DND-41 (cell line): ENCODE measurements at regions not wholly inside any gene's neighbourhood (a gene's known extent, or its start where the extent isn't known, plus 50 kb on each side); places are given as distances from the start of the nearest gene placed in this dataset.

Experiments
- ATAC-seq: fragments of 200-7000 bp; cut with Tn5 transposase; 3 replicates; pipeline ENCODE4 v1.9.1; 2021; ENCODE audit warnings: low read depth; ENCODE audit not compliant: insufficient read depth
- DNase-seq: peaks from one replicate; pipeline ENCODE4 v3.0.0-alpha.2; 2020
- H2AFZ ChIP-seq: 2 replicates; pipeline ENCODE4 v1.6.0; 2012; ENCODE audit warnings: low read depth, low read length
- H3K27ac ChIP-seq: 2 replicates; pipeline ENCODE4 v1.5.1; 2012; ENCODE audit warnings: low read length, inconsistent platforms
- H3K27me3 ChIP-seq: fragments of 200-600 bp; sonication (generic); 2 replicates; pipeline ENCODE4 v1.6.0; 2012; ENCODE audit warnings: low read length, mild to moderate bottlenecking, inconsistent platforms; ENCODE audit not compliant: insufficient read depth, poor library complexity
- H3K36me3 ChIP-seq: 2 replicates; pipeline ENCODE4 v1.5.1; 2012; ENCODE audit warnings: low read length, inconsistent platforms; ENCODE audit not compliant: insufficient read depth
- H3K4me1 ChIP-seq: 2 replicates; pipeline ENCODE4 v1.5.1; 2012; ENCODE audit warnings: mild to moderate bottlenecking, low read length; ENCODE audit not compliant: insufficient read depth
- H3K4me2 ChIP-seq: 2 replicates; pipeline ENCODE4 v1.6.0; 2012; ENCODE audit warnings: mild to moderate bottlenecking, moderate library complexity, low read length, inconsistent platforms; ENCODE audit not compliant: insufficient read depth
- H3K4me3 ChIP-seq, 2 experiments: fragments of 200-600 bp in 1 of 2; shearing (Covaris generic) in 1 of 2; 2 replicates each; pipeline ENCODE4 v1.5.1; 2012 to 2016; ENCODE audit warnings: inconsistent platforms in 2 of 2, low read length in 2 of 2, mild to moderate bottlenecking in 2 of 2, low read depth in 1 of 2, moderate library complexity in 1 of 2
- H3K79me2 ChIP-seq: 2 replicates; pipeline ENCODE4 v1.6.0; 2012; ENCODE audit warnings: low read length, inconsistent platforms; ENCODE audit not compliant: insufficient read depth
- H3K9ac ChIP-seq: 2 replicates; pipeline ENCODE4 v1.6.0; 2012; ENCODE audit warnings: low read depth, mild to moderate bottlenecking, inconsistent platforms, low read length, moderate library complexity
- H3K9me3 ChIP-seq: 2 replicates; pipeline ENCODE4 v1.5.1; 2012; ENCODE audit warnings: low read length, moderate library complexity, mild to moderate bottlenecking, inconsistent platforms; ENCODE audit not compliant: insufficient read depth, severe bottlenecking
- H4K20me1 ChIP-seq: 2 replicates; pipeline ENCODE4 v1.6.0; 2012; ENCODE audit warnings: low read length; ENCODE audit not compliant: insufficient read depth
- CTCF ChIP-seq: IDR thresholded peaks from 2 replicates; pipeline ENCODE4 v1.5.1; 2012; ENCODE audit warnings: borderline replicate concordance, low read length, moderate library complexity, mild to moderate bottlenecking; ENCODE audit not compliant: poor library complexity, severe bottlenecking; ENCODE audit errors: extremely low read depth
- EZH2 ChIP-seq: IDR thresholded peaks from 3 replicates; pipeline ENCODE4 v1.6.1; 2012; ENCODE audit warnings: borderline replicate concordance, low read depth, mild to moderate bottlenecking, moderate library complexity, low read length, inconsistent platforms; ENCODE audit not compliant: severe bottlenecking

GRCh38 chr4:74610491-74610890 is 165.6 kb downstream of the AREG start:
- Histone ChIP-seq H3K4me1 (no peaks in the 10 kb centered on the region), H3K9me3 (no peaks in the 10 kb centered on the region), H2AFZ (no peak overlapping the region), H3K4me2 (no peak overlapping the region), H4K20me1 (no peaks in the 10 kb centered on the region), H3K79me2 (no peaks in the 10 kb centered on the region), H3K27ac (no peak overlapping the region), H3K36me3 (no peaks in the 10 kb centered on the region), H3K9ac (no peak overlapping the region), H3K4me3 (no peak overlapping the region), H3K27me3 (no peaks in the 10 kb centered on the region)
- no peak for DNase-seq
- TF ChIP-seq EZH2: no peak
- TF ChIP-seq CTCF: no peak
- no peak for ATAC-seq

GRCh38 chr4:74612837-74613236 is 167.9 kb downstream of the AREG start:
- no peak overlapping the region for H3K4me3 ChIP-seq
- no peaks in the 10 kb centered on the region for H3K9me3 ChIP-seq
- H3K4me2 ChIP-seq: no peak overlapping the region
- no peaks in the 10 kb centered on the region for H4K20me1 ChIP-seq
- no peaks in the 10 kb centered on the region for H3K4me1 ChIP-seq
- no peak overlapping the region for H2AFZ ChIP-seq
- no peaks in the 10 kb centered on the region for H3K79me2 ChIP-seq
- ATAC-seq (no peak), DNase-seq (no peak)
- H3K36me3 ChIP-seq: no peaks in the 10 kb centered on the region
- H3K27ac ChIP-seq: no peak overlapping the region
- no peak overlapping the region for H3K9ac ChIP-seq
- no peak for TF ChIP-seq EZH2
- no peak for TF ChIP-seq CTCF
- no peaks in the 10 kb centered on the region for H3K27me3 ChIP-seq

GRCh38 chr4:74613266-74613665 is 168.3 kb downstream of the AREG start:
- Histone ChIP-seq H4K20me1 (no peaks in the 10 kb centered on the region), H3K4me2 (no peak overlapping the region), H3K27me3 (no peaks in the 10 kb centered on the region), H3K4me3 (no peak overlapping the region), H3K27ac (no peak overlapping the region), H2AFZ (no peak overlapping the region), H3K9me3 (no peaks in the 10 kb centered on the region), H3K79me2 (no peaks in the 10 kb centered on the region), H3K4me1 (no peaks in the 10 kb centered on the region), H3K9ac (no peak overlapping the region), H3K36me3 (no peaks in the 10 kb centered on the region)
- ATAC-seq (no peak), DNase-seq (no peak)
- TF ChIP-seq EZH2 (no peak), CTCF (no peak)

GRCh38 chr4:74615411-74615810 is 170.5 kb downstream of the AREG start:
- H2AFZ ChIP-seq: no peak overlapping the region
- H3K27ac ChIP-seq: no peak overlapping the region
- DNase-seq (no peak), ATAC-seq (no peak)
- H3K4me1 ChIP-seq: no peaks in the 10 kb centered on the region
- no peaks in the 10 kb centered on the region for H3K27me3 ChIP-seq
- no peak overlapping the region for H3K4me3 ChIP-seq
- H3K9me3 ChIP-seq: no peaks in the 10 kb centered on the region
- no peak overlapping the region for H3K4me2 ChIP-seq
- H3K79me2 ChIP-seq: no peaks in the 10 kb centered on the region
- no peaks in the 10 kb centered on the region for H4K20me1 ChIP-seq
- H3K9ac ChIP-seq: no peak overlapping the region
- TF ChIP-seq EZH2 (no peak), CTCF (no peak)
- H3K36me3 ChIP-seq: no peaks in the 10 kb centered on the region
